ENCODE measurements at regions not wholly inside any gene's neighbourhood (a gene's known extent, or its start where the extent isn't known, plus 50 kb on each side); places are given as distances from the start of the nearest gene placed in this dataset.

GRCh38 chr1:59018446-59018845 lies 234.6 kb upstream of the JUN start:
- TF ChIP-seq, protein P1, sequence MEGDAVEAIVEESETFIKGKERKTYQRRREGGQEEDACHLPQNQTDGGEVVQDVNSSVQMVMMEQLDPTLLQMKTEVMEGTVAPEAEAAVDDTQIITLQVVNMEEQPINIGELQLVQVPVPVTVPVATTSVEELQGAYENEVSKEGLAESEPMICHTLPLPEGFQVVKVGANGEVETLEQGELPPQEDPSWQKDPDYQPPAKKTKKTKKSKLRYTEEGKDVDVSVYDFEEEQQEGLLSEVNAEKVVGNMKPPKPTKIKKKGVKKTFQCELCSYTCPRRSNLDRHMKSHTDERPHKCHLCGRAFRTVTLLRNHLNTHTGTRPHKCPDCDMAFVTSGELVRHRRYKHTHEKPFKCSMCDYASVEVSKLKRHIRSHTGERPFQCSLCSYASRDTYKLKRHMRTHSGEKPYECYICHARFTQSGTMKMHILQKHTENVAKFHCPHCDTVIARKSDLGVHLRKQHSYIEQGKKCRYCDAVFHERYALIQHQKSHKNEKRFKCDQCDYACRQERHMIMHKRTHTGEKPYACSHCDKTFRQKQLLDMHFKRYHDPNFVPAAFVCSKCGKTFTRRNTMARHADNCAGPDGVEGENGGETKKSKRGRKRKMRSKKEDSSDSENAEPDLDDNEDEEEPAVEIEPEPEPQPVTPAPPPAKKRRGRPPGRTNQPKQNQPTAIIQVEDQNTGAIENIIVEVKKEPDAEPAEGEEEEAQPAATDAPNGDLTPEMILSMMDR (optimal IDR thresholded peaks at IDR 0.05 in 1 of 3, IDR thresholded peaks at IDR 0.05 in 1 of 3, conservative IDR thresholded peaks at IDR 0.05 in 1 of 3; ENCODE audit: extremely low read depth in 1 of 3, insufficient read depth in 2 of 3, low read length in 3 of 3), result no peak
- no peak for TF ChIP-seq EZH2 (IDR thresholded peaks at IDR 0.05; ENCODE audit: low read length)
